ENCODE measurements at regions not wholly inside any gene's neighbourhood (a gene's known extent, or its start where the extent isn't known, plus 50 kb on each side); places are given as distances from the start of the nearest gene placed in this dataset.

GRCh38 chr2:4528246-4528645 lies 824.9 kb downstream of the DCDC2C start:
- no peaks in the 10 kb centered on the region for H3F3A ChIP-seq (ENCODE audit: insufficient read depth, low read depth)
- TF ChIP-seq CTCF (conservative IDR thresholded peaks at IDR 0.05) (no peak), EZH2 (IDR thresholded peaks at IDR 0.05; ENCODE audit: low read depth) (no peak)
- no peaks in the 10 kb centered on the region for H3K9me3 ChIP-seq (ENCODE audit: insufficient read depth, low read depth)
- BruUV-seq (replicated peaks), result no TSS peak
- H3K9me2 ChIP-seq (ENCODE audit: insufficient read depth), result no peaks in the 10 kb centered on the region
- no peaks in the 10 kb centered on the region; the same call in 1 of the 2 replicates for H4K20me1 ChIP-seq (ENCODE audit: insufficient read depth)
- no peaks in the 10 kb centered on the region for H3K79me2 ChIP-seq (ENCODE audit: low read depth)
- no peak overlapping the region for H3K4me2 ChIP-seq
- H3K4me1 ChIP-seq (replicated peaks; ENCODE audit: insufficient read depth), result no peaks in the 10 kb centered on the region
- H3K36me3 ChIP-seq (ENCODE audit: low read depth), result no peaks in the 10 kb centered on the region
- ChIA-PET POLR2A (ENCODE audit: unreplicated experiment) (no interaction called here), CTCF (no interaction called here)
- no peak overlapping the region for H3K27ac ChIP-seq
- DNase-seq, result no peak
- no peaks in the 10 kb centered on the region for H3K27me3 ChIP-seq (ENCODE audit: insufficient read depth, low read depth)
- intact Hi-C loops (cut with micrococcal nuclease; ENCODE audit: unreplicated experiment), result no loop called here
- H2AFZ ChIP-seq, result no peak overlapping the region
- H3K4me3 ChIP-seq, result no peak overlapping the region

DNA sequence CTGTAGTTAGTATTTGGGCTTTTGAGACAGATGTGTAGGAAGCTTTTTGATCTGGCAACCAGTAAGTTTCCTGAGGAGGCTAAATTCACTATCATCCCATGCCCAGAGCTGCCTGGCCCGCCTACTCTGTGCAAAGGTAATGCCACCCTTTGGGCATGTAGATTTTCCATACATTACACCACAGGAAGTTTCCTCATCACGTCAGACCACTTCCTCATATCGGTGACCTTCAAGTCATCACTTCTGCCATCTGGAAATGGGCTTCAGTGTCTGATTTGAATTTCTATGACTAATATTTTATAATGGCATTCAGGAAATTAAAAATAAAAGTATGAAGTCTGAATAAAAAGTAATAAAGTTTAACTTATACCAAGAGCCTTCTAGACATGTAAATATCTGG lies 825.4 kb downstream of the DCDC2C start:
- Histone ChIP-seq H2AFZ (no peak overlapping the region), H3K36me3 (ENCODE audit: low read depth) (no peaks in the 10 kb centered on the region), H3K4me1 (replicated peaks; ENCODE audit: insufficient read depth) (no peaks in the 10 kb centered on the region), H3K9me2 (ENCODE audit: insufficient read depth) (no peaks in the 10 kb centered on the region), H3K27ac (no peak overlapping the region), H3K79me2 (ENCODE audit: low read depth) (no peaks in the 10 kb centered on the region), H3K4me2 (no peak overlapping the region), H3K9me3 (ENCODE audit: insufficient read depth, low read depth) (no peaks in the 10 kb centered on the region), H3F3A (ENCODE audit: insufficient read depth, low read depth) (no peaks in the 10 kb centered on the region), H4K20me1 (ENCODE audit: insufficient read depth) (no peaks in the 10 kb centered on the region; the same call in 1 of the 2 replicates), H3K27me3 (ENCODE audit: insufficient read depth, low read depth) (no peaks in the 10 kb centered on the region), H3K4me3 (no peak overlapping the region)
- no TSS peak for BruUV-seq (replicated peaks)
- DNase-seq, result no peak
- TF ChIP-seq EZH2 (IDR thresholded peaks at IDR 0.05; ENCODE audit: low read depth) (no peak), CTCF (conservative IDR thresholded peaks at IDR 0.05) (no peak)
- CTCF ChIA-PET, result no interaction called here
- POLR2A ChIA-PET (ENCODE audit: unreplicated experiment), result no interaction called here
- intact Hi-C loops (cut with micrococcal nuclease; ENCODE audit: unreplicated experiment), result no loop called here

DNA sequence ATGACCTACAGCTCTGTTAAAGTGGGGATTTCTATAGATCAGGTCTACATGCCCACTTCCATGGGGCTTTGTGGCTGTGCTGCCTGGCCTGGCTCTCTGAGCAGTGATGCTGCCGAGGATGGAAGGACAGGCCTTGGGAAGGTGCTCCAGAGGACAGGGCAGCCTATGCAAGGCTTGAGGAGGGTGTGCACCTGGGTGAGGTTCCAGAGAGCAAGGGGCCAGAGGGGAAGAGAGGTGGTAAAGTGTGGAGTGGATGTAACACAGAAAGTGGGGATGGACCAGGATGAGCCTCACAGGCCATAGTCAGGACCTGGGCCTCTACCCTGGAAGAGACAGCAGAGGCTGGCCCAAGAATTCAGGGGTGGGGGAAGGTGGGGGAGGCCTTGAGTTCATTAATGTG lies 826.4 kb downstream of the DCDC2C start:
- no peaks in the 10 kb centered on the region for H3K27me3 ChIP-seq (ENCODE audit: insufficient read depth, low read depth)
- H3K4me1 ChIP-seq (replicated peaks; ENCODE audit: insufficient read depth), result no peaks in the 10 kb centered on the region
- BruUV-seq (replicated peaks), result no TSS peak
- H2AFZ ChIP-seq, result no peak overlapping the region
- no peaks in the 10 kb centered on the region for H3K9me3 ChIP-seq (ENCODE audit: insufficient read depth, low read depth)
- H3K4me3 ChIP-seq, result no peak overlapping the region
- intact Hi-C loops (cut with micrococcal nuclease; ENCODE audit: unreplicated experiment), result no loop called here
- POLR2A ChIA-PET (ENCODE audit: unreplicated experiment), result no interaction called here
- H3K9me2 ChIP-seq (ENCODE audit: insufficient read depth), result no peaks in the 10 kb centered on the region
- TF ChIP-seq EZH2 (IDR thresholded peaks at IDR 0.05; ENCODE audit: low read depth) (no peak), CTCF (conservative IDR thresholded peaks at IDR 0.05) (no peak)
- H3K36me3 ChIP-seq (ENCODE audit: low read depth), result no peaks in the 10 kb centered on the region
- H3K79me2 ChIP-seq (ENCODE audit: low read depth), result no peaks in the 10 kb centered on the region
- no peak overlapping the region for H3K4me2 ChIP-seq
- H3K27ac ChIP-seq, result no peak overlapping the region
- CTCF ChIA-PET, result no interaction called here
- H3F3A ChIP-seq (ENCODE audit: insufficient read depth, low read depth), result no peaks in the 10 kb centered on the region
- no peaks in the 10 kb centered on the region for H4K20me1 ChIP-seq (ENCODE audit: insufficient read depth)
- no peak for DNase-seq
